IMR-90 (cell line): ENCODE measurements at regions not wholly inside any gene's neighbourhood (a gene's known extent, or its start where the extent isn't known, plus 50 kb on each side); places are given as distances from the start of the nearest gene placed in this dataset.
A peak's percentile ranks its signal among the peaks of the same experiment; 100 is the strongest.

Source experiments
- ATAC-seq: fragments of 200-7000 bp; cut with Tn5 transposase; 2 replicates; pipeline ENCODE4 v1.9.1; 2020; ENCODE audit warnings: low read depth, mild to moderate bottlenecking, moderate library complexity
- BruUV-seq: library from RNA; stranded (reverse); fragments of 400-500 nt; replicated peaks from 2 replicates; lab custom pipeline; 2021; lab: Mats Ljungman, UMichigan
- CTCF ChIA-PET: fragments of 300-600 bp; formaldehyde crosslinking; extraction: SDS; loops from one replicate; lab custom pipeline; 2021; ENCODE audit warnings: antibody characterized with exemption; lab: Yijun Ruan, JAX
- POLR2A ChIA-PET: fragments of 300-600 bp; sonication (Branson Sonifier 250); formaldehyde crosslinking; loops from one replicate; lab custom pipeline; 2022; ENCODE audit warnings: antibody characterized with exemption; ENCODE audit not compliant: unreplicated experiment; lab: Charles Lee
- DNase-seq: peaks from one replicate; pipeline ENCODE4 v3.0.0; 2013
- H2AFZ ChIP-seq: replicated peaks from 2 replicates; pipeline ENCODE3; 2013; ENCODE audit warnings: low read length, mild to moderate bottlenecking; ENCODE audit not compliant: poor library complexity
- H2AK5ac ChIP-seq: 2 replicates; pipeline ENCODE4 v1.6.1; 2013; ENCODE audit warnings: low read depth, low read length, inconsistent platforms
- H2AK9ac ChIP-seq: replicated peaks from 2 replicates; pipeline ENCODE3; 2013; ENCODE audit warnings: mild to moderate bottlenecking, low read depth, low read length, moderate library complexity; ENCODE audit not compliant: poor library complexity
- H2BK120ac ChIP-seq: 2 replicates; pipeline ENCODE4 v1.6.1; 2013; ENCODE audit warnings: low read depth, low read length, inconsistent platforms
- H2BK15ac ChIP-seq: 3 replicates; pipeline ENCODE4 v1.6.1; 2013; ENCODE audit warnings: low read depth, low read length, inconsistent platforms
- H2BK20ac ChIP-seq: 2 replicates; pipeline ENCODE4 v1.6.1; 2013; ENCODE audit warnings: low read depth, mild to moderate bottlenecking, inconsistent platforms, low read length, moderate library complexity
- H2BK5ac ChIP-seq: 2 replicates; pipeline ENCODE4 v1.6.1; 2013; ENCODE audit warnings: mild to moderate bottlenecking, low read depth, low read length, inconsistent platforms; ENCODE audit not compliant: poor library complexity, severe bottlenecking
- H3K14ac ChIP-seq: replicated peaks from 2 replicates; pipeline ENCODE4 v1.6.1; 2013; ENCODE audit warnings: low read depth, low read length, inconsistent platforms
- H3K18ac ChIP-seq: 2 replicates; pipeline ENCODE4 v1.6.1; 2013; ENCODE audit warnings: low read depth, low read length, control low read depth
- H3K23ac ChIP-seq: 2 replicates; pipeline ENCODE4 v1.6.1; 2013; ENCODE audit warnings: low read depth, low read length, inconsistent platforms
- H3K27ac ChIP-seq: 2 replicates; pipeline ENCODE4 v1.5.1; 2013; ENCODE audit warnings: mild to moderate bottlenecking, control low read depth, low read length; ENCODE audit not compliant: insufficient read depth
- H3K27me3 ChIP-seq: 2 replicates; pipeline ENCODE4 v1.6.1; 2013; ENCODE audit warnings: low read length; ENCODE audit not compliant: control insufficient read depth, insufficient read depth
- H3K36me3 ChIP-seq: 2 replicates; pipeline ENCODE4 v1.6.1; 2013; ENCODE audit warnings: low read length, mixed read lengths; ENCODE audit not compliant: control insufficient read depth, insufficient read depth
- H3K4ac ChIP-seq: 2 replicates; pipeline ENCODE4 v1.6.1; 2013; ENCODE audit warnings: low read depth, low read length, inconsistent platforms
- H3K4me1 ChIP-seq: 2 replicates; pipeline ENCODE4 v1.6.1; 2013; ENCODE audit warnings: low read length, mixed read lengths; ENCODE audit not compliant: control insufficient read depth, insufficient read depth
- H3K4me2 ChIP-seq: 2 replicates; pipeline ENCODE4 v1.6.1; 2013; ENCODE audit warnings: low read depth, mild to moderate bottlenecking, control low read depth, low read length, moderate library complexity
- H3K4me3 ChIP-seq: 2 replicates; pipeline ENCODE4 v1.5.1; 2013; ENCODE audit warnings: low read depth, mild to moderate bottlenecking, control low read depth, low read length, moderate library complexity; ENCODE audit not compliant: insufficient read depth
- H3K56ac ChIP-seq: 2 replicates; pipeline ENCODE4 v1.6.1; 2013; ENCODE audit warnings: low read length, inconsistent platforms; ENCODE audit not compliant: insufficient read depth; ENCODE audit errors: extremely low read depth
- H3K79me1 ChIP-seq, 2 experiments: 2 replicates each; pipeline ENCODE4 v1.6.1; 2013; ENCODE audit warnings: low read length in 2 of 2, inconsistent platforms in 1 of 2, low read depth in 1 of 2
- H3K9ac ChIP-seq: 2 replicates; pipeline ENCODE4 v1.6.1; 2013; ENCODE audit warnings: low read depth, low read length, control low read depth
- H3K9me1 ChIP-seq: 2 replicates; pipeline ENCODE4 v1.6.1; 2013; ENCODE audit warnings: low read length, inconsistent platforms; ENCODE audit not compliant: insufficient read depth
- H3K9me3 ChIP-seq: 2 replicates; pipeline ENCODE4 v1.6.1; 2013; ENCODE audit warnings: low read length; ENCODE audit not compliant: control insufficient read depth, insufficient read depth
- H4K20me1 ChIP-seq: 2 replicates; pipeline ENCODE4 v1.6.1; 2013; ENCODE audit warnings: low read length, inconsistent platforms; ENCODE audit not compliant: insufficient read depth
- H4K5ac ChIP-seq: 2 replicates; pipeline ENCODE4 v1.6.1; 2013; ENCODE audit warnings: mild to moderate bottlenecking, low read depth, low read length, control low read depth
- H4K8ac ChIP-seq, 2 experiments: 2 replicates each; pipeline ENCODE4 v1.6.1; 2013; ENCODE audit warnings: low read depth in 2 of 2, low read length in 2 of 2, control low read depth in 1 of 2, inconsistent platforms in 1 of 2
- H4K91ac ChIP-seq: 2 replicates; pipeline ENCODE4 v1.6.1; 2013; ENCODE audit warnings: low read depth, low read length, inconsistent platforms; ENCODE audit not compliant: insufficient read depth
- CTCF ChIP-seq: conservative IDR thresholded peaks from 2 replicates; pipeline ENCODE4 v1.5.1; 2012; ENCODE audit warnings: mild to moderate bottlenecking, low read depth, low read length, improper control_type of control experiment
- MAFK ChIP-seq: IDR thresholded peaks from 2 replicates; pipeline ENCODE4 v1.6.1; 2012; ENCODE audit warnings: low read depth, low read length, improper control_type of control experiment
- MXI1 ChIP-seq: IDR thresholded peaks from 2 replicates; pipeline ENCODE4 v1.6.1; 2012; ENCODE audit warnings: low read depth, mild to moderate bottlenecking, low read length, moderate library complexity, borderline replicate concordance
- NFE2L2 ChIP-seq: fragments of 150-350 bp; IDR thresholded peaks from 2 replicates; pipeline ENCODE4 v1.6.1; 2016; ENCODE audit warnings: low read depth, mild to moderate bottlenecking, low read length
- RCOR1 ChIP-seq: IDR thresholded peaks from 2 replicates; pipeline ENCODE4 v1.6.1; 2012; ENCODE audit warnings: mild to moderate bottlenecking, low read length, improper control_type of control experiment; ENCODE audit not compliant: insufficient replicate concordance
- SMC3 ChIP-seq: fragments of 150-350 bp; IDR thresholded peaks from 2 replicates; pipeline ENCODE4 v1.6.1; 2016; ENCODE audit warnings: low read depth, mild to moderate bottlenecking, antibody characterized with exemption, low read length, moderate library complexity
- WGBS, 2 experiments: methylation state at CpG; one replicate each; pipeline versions ENCODE4 v1.1.5 to v1.1.7; 2013; ENCODE audit warnings: missing lambda C conversion rate in 2 of 2; ENCODE audit not compliant: insufficient read length in 1 of 2; ENCODE audit errors: extremely low coverage in 2 of 2; 5-methylcytosine and 5-hydroxymethylcytosine counted together
- dilution Hi-C: fragments of 300-500 bp; cut with HindIII; formaldehyde crosslinking; loops from one replicate; pipeline ENCODE4 v1.14.3; 2018; ENCODE audit warnings: low sequenced_read_pairs; ENCODE audit not compliant: unreplicated experiment
- in situ Hi-C: fragments of 300-500 bp; cut with MboI; formaldehyde crosslinking; loops from 3 replicates; pipeline ENCODE4 v1.14.3; 2019; ENCODE audit warnings: low sequenced_read_pairs, inconsistent platforms, mixed read lengths
- intact Hi-C: fragments of 100-400 bp; cut with micrococcal nuclease; formaldehyde crosslinking; loops from 2 replicates; pipeline ENCODE4 v1.10.0; 2022

GRCh38 chr2:143950704-143951103 lies 569.2 kb downstream of the ZEB2 start:
- H3K36me3 ChIP-seq = no peaks in the 10 kb centered on the region
- no peak overlapping the region for H4K5ac ChIP-seq
- no peaks in the 10 kb centered on the region for H3K79me1 ChIP-seq
- H3K4me2 ChIP-seq = no peak overlapping the region
- H4K8ac ChIP-seq = no peak overlapping the region
- ATAC-seq (no peak), DNase-seq (no peak)
- no peak overlapping the region for H2AK9ac ChIP-seq
- H3K4me1 ChIP-seq = peaks cover 2% of the 10 kb centered on the region
- no TSS peak for BruUV-seq
- H2BK20ac ChIP-seq = no peak overlapping the region
- H4K20me1 ChIP-seq = no peaks in the 10 kb centered on the region
- no peak overlapping the region for H4K91ac ChIP-seq
- H3K56ac ChIP-seq = no peak overlapping the region
- no peak overlapping the region for H3K4me3 ChIP-seq
- no peak overlapping the region for H2BK120ac ChIP-seq
- in situ Hi-C loops (no loop called here), dilution Hi-C loops (no loop called here), intact Hi-C loops (loop anchor here (5.0 kb wide), 2 partner anchors 122 to 562 kb away; no protein-coding TSS in a partner anchor)
- no peak overlapping the region for H3K23ac ChIP-seq
- no peak overlapping the region for H3K4ac ChIP-seq
- H3K9me1 ChIP-seq = peaks cover 3% of the 10 kb centered on the region; the same call in 1 of the 2 replicates
- H3K9ac ChIP-seq = no peak overlapping the region
- no peak overlapping the region for H3K18ac ChIP-seq
- no peak overlapping the region for H3K27ac ChIP-seq
- H3K14ac ChIP-seq = no peak overlapping the region
- no peak overlapping the region for H2BK5ac ChIP-seq
- H2AK5ac ChIP-seq = no peak overlapping the region
- H3K27me3 ChIP-seq = no peaks in the 10 kb centered on the region
- CTCF ChIA-PET = no interaction called here
- H3K9me3 ChIP-seq = no peaks in the 10 kb centered on the region
- H2BK15ac ChIP-seq = no peak overlapping the region
- POLR2A ChIA-PET = no interaction called here
- no peak overlapping the region for H2AFZ ChIP-seq
- no CpG with 5 or more reads among the region's 2 CpGs for WGBS, 2 experiments
- TF ChIP-seq RCOR1 = no peak
- TF ChIP-seq MAFK = peak; percentile 59
- no peak for TF ChIP-seq MXI1
- no peak for TF ChIP-seq NFE2L2
- TF ChIP-seq CTCF = no peak
- no peak for TF ChIP-seq SMC3
